ENCODE measurements at regions not wholly inside any gene's neighbourhood (a gene's known extent, or its start where the extent isn't known, plus 50 kb on each side); places are given as distances from the start of the nearest gene placed in this dataset.

DNA sequence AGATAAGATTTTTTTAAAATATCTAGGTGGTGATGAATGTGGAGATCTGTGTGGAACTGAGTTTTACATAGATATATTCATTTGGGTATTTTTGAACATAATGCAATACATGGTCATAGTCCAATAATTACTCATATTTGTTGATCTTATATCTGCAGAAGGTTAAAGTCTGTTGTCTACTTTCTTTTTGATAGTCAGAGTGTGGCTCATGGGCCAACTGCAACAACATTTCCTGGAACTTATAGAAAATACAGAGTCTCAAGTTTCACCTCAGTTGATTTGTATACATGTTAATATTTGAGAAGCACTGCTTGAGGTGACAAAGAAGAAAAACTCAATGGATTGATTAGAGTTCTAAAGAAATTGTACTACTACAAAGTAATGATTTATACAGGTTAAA, 408.4 kb downstream of the ARAP2 start:
- Histone ChIP-seq H3K14ac (ENCODE audit: low read length in 2 of 2) (no peak overlapping the region), H2BK15ac (ENCODE audit: low read depth, poor library complexity, severe bottlenecking) (no peak overlapping the region), H3K9me3 (ENCODE audit: control insufficient read depth, low read length) (peaks cover 7% of the 10 kb centered on the region), H2BK12ac (ENCODE audit: low read length in 2 of 2) (no peak overlapping the region), H3K4me3 (ENCODE audit: insufficient read depth in 1 of 2, low read depth in 1 of 2, low read length in 2 of 2) (no peak overlapping the region), H2BK5ac (ENCODE audit: low read depth, low read length, poor library complexity, severe bottlenecking) (no peak overlapping the region), H3K4me1 (ENCODE audit: control insufficient read depth, insufficient read depth, low read depth, low read length) (no peaks in the 10 kb centered on the region), H4K91ac (ENCODE audit: low read length) (no peak overlapping the region), H2AK5ac (ENCODE audit: low read length, severe bottlenecking) (no peak overlapping the region), H3K36me3 (ENCODE audit: control insufficient read depth in 1 of 2, insufficient read depth in 2 of 2, low read depth in 1 of 2, low read length in 2 of 2) (no peaks in the 10 kb centered on the region), H3K9ac (ENCODE audit: low read length) (no peak overlapping the region), H3K23ac (ENCODE audit: low read length in 2 of 2) (no peak overlapping the region), H4K8ac (ENCODE audit: low read length) (no peak overlapping the region), H2BK120ac (ENCODE audit: low read depth, low read length) (no peak overlapping the region), H3K27ac (ENCODE audit: low read length, poor library complexity, severe bottlenecking) (no peak overlapping the region), H2AFZ (ENCODE audit: low read depth, low read length) (no peak overlapping the region), H3K79me1 (replicated peaks; ENCODE audit: low read length, poor library complexity, severe bottlenecking) (no peaks in the 10 kb centered on the region), H3K4ac (ENCODE audit: low read depth in 1 of 2, low read length in 2 of 2) (no peak overlapping the region), H3K4me2 (ENCODE audit: low read length, poor library complexity, severe bottlenecking) (no peak overlapping the region), H3K18ac (ENCODE audit: low read depth in 1 of 2, low read length in 2 of 2) (no peak overlapping the region), H3K27me3 (ENCODE audit: control insufficient read depth in 1 of 2, insufficient read depth in 1 of 2, low read length in 2 of 2) (no peaks in the 10 kb centered on the region)
- no peak for DNase-seq

DNA sequence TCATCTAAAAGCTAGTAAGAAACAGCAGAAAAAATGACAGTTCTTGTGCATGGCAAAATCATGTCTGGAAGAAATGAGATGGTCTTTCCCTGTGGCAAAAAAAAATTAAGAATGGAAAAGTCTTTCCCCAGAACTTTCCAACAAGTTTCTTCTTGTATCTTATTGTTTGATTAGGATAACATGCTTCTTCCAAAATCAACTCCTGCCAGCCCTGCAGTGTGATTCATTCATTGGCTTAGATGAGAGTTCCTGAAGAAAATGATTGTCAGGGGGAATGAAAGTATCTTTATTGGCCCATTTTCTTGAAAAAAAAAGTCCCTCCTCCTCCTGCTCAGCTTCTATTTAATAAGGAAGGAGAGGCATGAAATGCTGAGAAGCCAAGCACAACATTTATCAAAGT, 407.7 kb downstream of the ARAP2 start:
- H2BK120ac ChIP-seq (ENCODE audit: low read depth, low read length), result no peak overlapping the region
- no peak overlapping the region for H4K8ac ChIP-seq (ENCODE audit: low read length)
- H3K9me3 ChIP-seq (ENCODE audit: control insufficient read depth, low read length), result peaks cover 7% of the 10 kb centered on the region
- H3K23ac ChIP-seq (ENCODE audit: low read length in 2 of 2), result no peak overlapping the region
- no peak overlapping the region for H2BK5ac ChIP-seq (ENCODE audit: low read depth, low read length, poor library complexity, severe bottlenecking)
- H3K27me3 ChIP-seq (ENCODE audit: control insufficient read depth in 1 of 2, insufficient read depth in 1 of 2, low read length in 2 of 2), result no peaks in the 10 kb centered on the region
- DNase-seq, result no peak
- H3K4me2 ChIP-seq (ENCODE audit: low read length, poor library complexity, severe bottlenecking), result no peak overlapping the region
- no peak overlapping the region for H3K18ac ChIP-seq (ENCODE audit: low read depth in 1 of 2, low read length in 2 of 2)
- no peaks in the 10 kb centered on the region for H3K79me1 ChIP-seq (replicated peaks; ENCODE audit: low read length, poor library complexity, severe bottlenecking)
- H2BK12ac ChIP-seq (ENCODE audit: low read length in 2 of 2), result no peak overlapping the region
- no peak overlapping the region for H3K14ac ChIP-seq (ENCODE audit: low read length in 2 of 2)
- no peaks in the 10 kb centered on the region for H3K4me1 ChIP-seq (ENCODE audit: control insufficient read depth, insufficient read depth, low read depth, low read length)
- no peak overlapping the region for H3K27ac ChIP-seq (ENCODE audit: low read length, poor library complexity, severe bottlenecking)
- no peak overlapping the region for H4K91ac ChIP-seq (ENCODE audit: low read length)
- H2AK5ac ChIP-seq (ENCODE audit: low read length, severe bottlenecking), result no peak overlapping the region
- H3K4ac ChIP-seq (ENCODE audit: low read depth in 1 of 2, low read length in 2 of 2), result no peak overlapping the region
- H3K4me3 ChIP-seq (ENCODE audit: insufficient read depth in 1 of 2, low read depth in 1 of 2, low read length in 2 of 2), result no peak overlapping the region
- no peak overlapping the region for H2BK15ac ChIP-seq (ENCODE audit: low read depth, poor library complexity, severe bottlenecking)
- no peak overlapping the region for H2AFZ ChIP-seq (ENCODE audit: low read depth, low read length)
- no peak overlapping the region for H3K9ac ChIP-seq (ENCODE audit: low read length)
- H3K36me3 ChIP-seq (ENCODE audit: control insufficient read depth in 1 of 2, insufficient read depth in 2 of 2, low read depth in 1 of 2, low read length in 2 of 2), result no peaks in the 10 kb centered on the region

DNA sequence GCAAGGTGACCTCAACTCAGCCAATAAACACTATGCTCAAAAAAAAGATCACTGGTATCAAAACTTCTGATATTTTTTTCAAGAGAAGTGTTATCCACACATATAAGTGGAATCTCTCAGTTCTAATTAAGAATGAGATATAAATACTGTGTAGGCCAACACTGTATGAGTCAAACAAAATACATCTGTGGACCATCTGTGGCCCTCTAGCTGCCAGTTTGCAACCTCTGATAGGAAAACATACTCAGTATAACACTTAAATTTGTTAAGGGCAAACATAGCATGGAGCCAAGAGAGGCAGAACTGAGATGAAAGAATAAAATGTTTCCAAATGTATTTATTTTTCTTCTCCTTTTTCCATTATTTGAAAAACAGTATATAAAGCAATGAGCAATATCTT, 377.3 kb downstream of the ARAP2 start:
- H3K23ac ChIP-seq (ENCODE audit: low read length in 2 of 2), result no peak overlapping the region
- H2BK15ac ChIP-seq (ENCODE audit: low read depth, poor library complexity, severe bottlenecking), result no peak overlapping the region
- no peak overlapping the region for H2BK12ac ChIP-seq (ENCODE audit: low read length in 2 of 2)
- no peak overlapping the region for H2BK120ac ChIP-seq (ENCODE audit: low read depth, low read length)
- H3K27ac ChIP-seq (ENCODE audit: low read length, poor library complexity, severe bottlenecking), result no peak overlapping the region
- no peak overlapping the region for H3K9ac ChIP-seq (ENCODE audit: low read length)
- no peaks in the 10 kb centered on the region for H3K27me3 ChIP-seq (ENCODE audit: control insufficient read depth in 1 of 2, insufficient read depth in 1 of 2, low read length in 2 of 2)
- no peak overlapping the region for H4K91ac ChIP-seq (ENCODE audit: low read length)
- H3K4me2 ChIP-seq (ENCODE audit: low read length, poor library complexity, severe bottlenecking), result no peak overlapping the region
- no peak overlapping the region for H3K4me3 ChIP-seq (ENCODE audit: insufficient read depth in 1 of 2, low read depth in 1 of 2, low read length in 2 of 2)
- DNase-seq, result no peak
- H3K79me1 ChIP-seq (replicated peaks; ENCODE audit: low read length, poor library complexity, severe bottlenecking), result no peaks in the 10 kb centered on the region
- H4K8ac ChIP-seq (ENCODE audit: low read length), result no peak overlapping the region
- no peak overlapping the region for H3K4ac ChIP-seq (ENCODE audit: low read depth in 1 of 2, low read length in 2 of 2)
- no peak overlapping the region for H3K18ac ChIP-seq (ENCODE audit: low read depth in 1 of 2, low read length in 2 of 2)
- no peak overlapping the region for H2AK5ac ChIP-seq (ENCODE audit: low read length, severe bottlenecking)
- H2BK5ac ChIP-seq (ENCODE audit: low read depth, low read length, poor library complexity, severe bottlenecking), result no peak overlapping the region
- H3K4me1 ChIP-seq (ENCODE audit: control insufficient read depth, insufficient read depth, low read depth, low read length), result no peaks in the 10 kb centered on the region
- H2AFZ ChIP-seq (ENCODE audit: low read depth, low read length), result no peak overlapping the region
- H3K14ac ChIP-seq (ENCODE audit: low read length in 2 of 2), result no peak overlapping the region
- H3K36me3 ChIP-seq (ENCODE audit: control insufficient read depth in 1 of 2, insufficient read depth in 2 of 2, low read depth in 1 of 2, low read length in 2 of 2), result no peaks in the 10 kb centered on the region
- H3K9me3 ChIP-seq (ENCODE audit: control insufficient read depth, low read length), result peaks cover 6% of the 10 kb centered on the region

DNA sequence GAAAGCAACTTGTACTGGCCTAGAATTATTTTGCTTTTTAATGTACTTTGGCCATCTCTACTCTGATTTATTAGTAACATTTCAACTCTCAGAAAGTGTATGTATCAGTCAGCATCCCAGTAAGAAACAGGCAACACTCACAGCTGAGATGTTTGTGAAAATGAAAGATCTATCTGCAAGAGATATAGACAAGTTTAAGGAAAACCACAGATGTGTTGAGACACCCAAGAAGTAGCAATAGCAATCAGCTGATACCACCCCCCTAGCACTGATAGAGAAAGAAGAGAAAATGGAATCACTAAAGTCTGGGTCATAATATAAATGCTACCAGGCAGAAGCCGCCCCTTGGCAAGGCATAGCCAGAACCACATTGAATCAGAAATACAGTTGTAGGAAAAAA, 372.0 kb downstream of the ARAP2 start:
- Histone ChIP-seq H4K91ac (ENCODE audit: low read length) (no peak overlapping the region), H2BK15ac (ENCODE audit: low read depth, poor library complexity, severe bottlenecking) (no peak overlapping the region), H2BK120ac (ENCODE audit: low read depth, low read length) (no peak overlapping the region), H3K4ac (ENCODE audit: low read depth in 1 of 2, low read length in 2 of 2) (no peak overlapping the region), H2BK5ac (ENCODE audit: low read depth, low read length, poor library complexity, severe bottlenecking) (no peak overlapping the region), H3K9me3 (ENCODE audit: control insufficient read depth, low read length) (no peaks in the 10 kb centered on the region), H2AK5ac (ENCODE audit: low read length, severe bottlenecking) (no peak overlapping the region), H3K9ac (ENCODE audit: low read length) (no peak overlapping the region), H3K4me3 (ENCODE audit: insufficient read depth in 1 of 2, low read depth in 1 of 2, low read length in 2 of 2) (no peak overlapping the region), H3K18ac (ENCODE audit: low read depth in 1 of 2, low read length in 2 of 2) (no peak overlapping the region), H3K27me3 (ENCODE audit: control insufficient read depth in 1 of 2, insufficient read depth in 1 of 2, low read length in 2 of 2) (no peaks in the 10 kb centered on the region), H2BK12ac (ENCODE audit: low read length in 2 of 2) (no peak overlapping the region), H3K14ac (ENCODE audit: low read length in 2 of 2) (no peak overlapping the region), H3K79me1 (replicated peaks; ENCODE audit: low read length, poor library complexity, severe bottlenecking) (no peaks in the 10 kb centered on the region), H3K4me1 (ENCODE audit: control insufficient read depth, insufficient read depth, low read depth, low read length) (no peaks in the 10 kb centered on the region), H3K4me2 (ENCODE audit: low read length, poor library complexity, severe bottlenecking) (no peak overlapping the region), H3K36me3 (ENCODE audit: control insufficient read depth in 1 of 2, insufficient read depth in 2 of 2, low read depth in 1 of 2, low read length in 2 of 2) (no peaks in the 10 kb centered on the region), H3K23ac (ENCODE audit: low read length in 2 of 2) (no peak overlapping the region), H2AFZ (ENCODE audit: low read depth, low read length) (no peak overlapping the region), H4K8ac (ENCODE audit: low read length) (no peak overlapping the region), H3K27ac (ENCODE audit: low read length, poor library complexity, severe bottlenecking) (no peak overlapping the region)
- WGBS, result 85% methylated on average over 1 of the region's 1 CpG
- DNase-seq, result no peak
